Activated CD8-positive, alpha-beta T cell treated with anti-CD3 and anti-CD28 coated beads for 36 hours (primary cell): ENCODE measurements at regions not wholly inside any gene's neighbourhood (a gene's known extent, or its start where the extent isn't known, plus 50 kb on each side); places are given as distances from the start of the nearest gene placed in this dataset.

ENCODE experiments used
- ATAC-seq: fragments of 200-7000 bp; cut with Tn5 transposase; one replicate; pipeline ENCODE4 v1.10.0; 2021; ENCODE audit warnings: mild to moderate bottlenecking, moderate library complexity
- CTCF ChIA-PET: fragments of 350-600 bp; sonication (Branson Sonifier 250); formaldehyde crosslinking; loops from one replicate; lab custom pipeline; 2021; ENCODE audit warnings: antibody characterized with exemption; lab: Charles Lee
- POLR2A ChIA-PET: fragments of 350-600 bp; sonication (Branson Sonifier 250); formaldehyde crosslinking; loops from one replicate; lab custom pipeline; 2021; ENCODE audit warnings: antibody characterized with exemption; lab: Charles Lee
- DNase-seq: peaks from one replicate; pipeline ENCODE4 v3.0.0-alpha.2; 2020
- H3K27ac Mint-ChIP-seq: one replicate; pipeline ENCODE4 v1.8.0; 2021; ENCODE audit warnings: mild to moderate bottlenecking, mixed read lengths
- H3K27me3 Mint-ChIP-seq: one replicate; pipeline ENCODE4 v1.8.0; 2021; ENCODE audit warnings: mixed read lengths
- H3K36me3 Mint-ChIP-seq: one replicate; pipeline ENCODE4 v1.8.0; 2021; ENCODE audit warnings: low read depth, mixed read lengths
- H3K4me1 Mint-ChIP-seq: one replicate; pipeline ENCODE4 v1.8.0; 2021; ENCODE audit warnings: low read depth, mixed read lengths
- H3K4me3 Mint-ChIP-seq: one replicate; pipeline ENCODE4 v1.8.0; 2021; ENCODE audit warnings: mild to moderate bottlenecking, moderate library complexity, mixed read lengths
- H3K9me3 Mint-ChIP-seq: one replicate; pipeline ENCODE4 v1.8.0; 2021; ENCODE audit warnings: mixed read lengths
- intact Hi-C: fragments of 100-400 bp; cut with micrococcal nuclease; formaldehyde crosslinking; loops from one replicate; pipeline ENCODE4 v1.10.0; 2022
- TF ChIP-seq, protein P1 (sequence below): fragments of 200-600 bp; IDR thresholded peaks from one replicate; pipeline ENCODE4 v1.8.0; 2022; ENCODE audit warnings: antibody characterized with exemption, mild to moderate bottlenecking

DNA sequence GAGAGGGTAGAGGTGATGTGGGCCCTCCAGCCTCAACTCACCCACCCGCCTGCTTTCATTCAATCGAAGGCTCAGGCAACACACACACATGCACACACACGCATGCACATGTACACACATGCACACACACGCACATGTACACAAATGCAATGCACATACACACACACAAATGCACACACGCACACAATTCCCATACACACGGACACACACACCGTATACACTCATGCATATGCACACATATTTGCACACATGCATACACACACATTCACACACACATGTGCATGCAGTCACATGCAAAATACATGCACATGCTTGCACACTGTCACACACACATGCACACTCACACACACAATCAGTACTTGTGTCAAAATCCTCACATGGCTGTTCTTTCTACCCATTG lies 55.9 kb upstream of the SPACA7 start:
- intact Hi-C loops = no loop called here

DNA sequence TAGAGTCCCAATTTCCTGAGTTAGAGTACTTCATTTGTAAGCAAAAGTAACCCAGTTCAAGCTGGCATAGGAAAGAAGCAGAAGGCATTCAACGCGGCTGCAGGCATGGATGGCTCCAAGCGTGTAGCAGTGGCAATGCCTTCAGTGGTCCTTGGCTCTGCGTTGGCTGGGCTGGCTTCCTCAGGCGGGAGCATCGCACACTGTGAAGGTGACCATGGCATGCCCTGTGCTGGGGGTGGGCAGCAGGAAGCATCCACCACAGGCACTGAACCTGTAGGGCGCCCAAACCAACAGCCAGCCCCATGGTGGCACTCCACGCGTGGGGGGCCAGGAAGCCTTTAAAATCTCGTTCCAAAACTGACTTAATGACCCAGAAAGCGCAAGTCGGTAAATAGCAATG lies 53.6 kb upstream of the SPACA7 start:
- no peak overlapping the region for H3K4me3 Mint-ChIP-seq
- no peaks in the 10 kb centered on the region for H3K4me1 Mint-ChIP-seq
- no peaks in the 10 kb centered on the region for H3K9me3 Mint-ChIP-seq
- ChIA-PET CTCF (no interaction called here), POLR2A (no interaction called here)
- no peak overlapping the region for H3K27ac Mint-ChIP-seq
- TF ChIP-seq, protein P1, sequence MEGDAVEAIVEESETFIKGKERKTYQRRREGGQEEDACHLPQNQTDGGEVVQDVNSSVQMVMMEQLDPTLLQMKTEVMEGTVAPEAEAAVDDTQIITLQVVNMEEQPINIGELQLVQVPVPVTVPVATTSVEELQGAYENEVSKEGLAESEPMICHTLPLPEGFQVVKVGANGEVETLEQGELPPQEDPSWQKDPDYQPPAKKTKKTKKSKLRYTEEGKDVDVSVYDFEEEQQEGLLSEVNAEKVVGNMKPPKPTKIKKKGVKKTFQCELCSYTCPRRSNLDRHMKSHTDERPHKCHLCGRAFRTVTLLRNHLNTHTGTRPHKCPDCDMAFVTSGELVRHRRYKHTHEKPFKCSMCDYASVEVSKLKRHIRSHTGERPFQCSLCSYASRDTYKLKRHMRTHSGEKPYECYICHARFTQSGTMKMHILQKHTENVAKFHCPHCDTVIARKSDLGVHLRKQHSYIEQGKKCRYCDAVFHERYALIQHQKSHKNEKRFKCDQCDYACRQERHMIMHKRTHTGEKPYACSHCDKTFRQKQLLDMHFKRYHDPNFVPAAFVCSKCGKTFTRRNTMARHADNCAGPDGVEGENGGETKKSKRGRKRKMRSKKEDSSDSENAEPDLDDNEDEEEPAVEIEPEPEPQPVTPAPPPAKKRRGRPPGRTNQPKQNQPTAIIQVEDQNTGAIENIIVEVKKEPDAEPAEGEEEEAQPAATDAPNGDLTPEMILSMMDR = no peak
- DNase-seq (no peak), ATAC-seq (no peak)
- H3K36me3 Mint-ChIP-seq = no peaks in the 10 kb centered on the region
- H3K27me3 Mint-ChIP-seq = peaks cover 2% of the 10 kb centered on the region
- intact Hi-C loops = no loop called here

More for the DNA sequence above, 55.9 kb upstream of the SPACA7 start:
- Mint-ChIP-seq H3K9me3 (no peaks in the 10 kb centered on the region), H3K4me3 (no peak overlapping the region), H3K36me3 (no peaks in the 10 kb centered on the region), H3K27me3 (no peaks in the 10 kb centered on the region), H3K4me1 (no peaks in the 10 kb centered on the region), H3K27ac (no peak overlapping the region)
- ATAC-seq (no peak), DNase-seq (no peak)
- TF ChIP-seq, protein P1 = no peak
- POLR2A ChIA-PET = no interaction called here
- CTCF ChIA-PET = no interaction called here

DNA sequence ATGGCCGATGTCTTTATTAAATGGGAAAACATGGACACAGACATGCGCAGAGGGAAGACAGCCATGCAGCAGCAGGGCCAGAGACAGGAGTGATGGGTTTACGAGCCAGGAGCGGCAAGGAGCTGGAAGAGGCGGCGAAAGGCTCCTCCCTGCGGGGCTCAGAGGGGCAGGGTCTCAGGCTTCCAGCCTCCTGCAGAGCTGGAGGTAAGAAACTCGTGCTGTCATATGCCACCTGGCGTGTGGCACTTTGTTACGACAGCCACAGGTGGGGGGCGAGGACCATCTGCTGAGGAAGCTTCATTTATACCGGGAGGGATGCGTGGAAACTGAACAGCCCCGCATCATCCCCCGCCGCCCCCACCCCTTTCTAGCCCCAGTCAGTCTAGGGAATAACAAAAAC lies 52.0 kb upstream of the SPACA7 start:
- Mint-ChIP-seq H3K9me3 (no peaks in the 10 kb centered on the region), H3K27ac (no peak overlapping the region), H3K36me3 (no peaks in the 10 kb centered on the region), H3K27me3 (peaks cover 4% of the 10 kb centered on the region), H3K4me3 (no peak overlapping the region), H3K4me1 (no peaks in the 10 kb centered on the region)
- CTCF ChIA-PET = no interaction called here
- TF ChIP-seq, protein P1 = no peak
- POLR2A ChIA-PET = no interaction called here
- ATAC-seq (no peak), DNase-seq (no peak)
- intact Hi-C loops = no loop called here

GRCh38 chr13:112325142-112325808 lies 50.9 kb upstream of the SPACA7 start:
- H3K27me3 Mint-ChIP-seq = peaks cover 7% of the 10 kb centered on the region
- POLR2A ChIA-PET = no interaction called here
- no peaks in the 10 kb centered on the region for H3K4me1 Mint-ChIP-seq
- no peak overlapping the region for H3K4me3 Mint-ChIP-seq
- H3K27ac Mint-ChIP-seq = no peak overlapping the region
- CTCF ChIA-PET = no interaction called here
- no peak for DNase-seq
- H3K9me3 Mint-ChIP-seq = no peaks in the 10 kb centered on the region
- intact Hi-C loops = no loop called here
- no peaks in the 10 kb centered on the region for H3K36me3 Mint-ChIP-seq
- ATAC-seq = no peak
- TF ChIP-seq, protein P1 = no peak

- CTCF ChIA-PET = no interaction called here
- TF ChIP-seq, protein P1 = no peak
- intact Hi-C loops = no loop called here
Observed at GRCh38 chr13:112325920-112326645, 50.1 kb upstream of the SPACA7 start.

More at GRCh38 chr13:112325920-112326645, 50.1 kb upstream of the SPACA7 start:
- H3K9me3 Mint-ChIP-seq = no peaks in the 10 kb centered on the region
- H3K4me3 Mint-ChIP-seq = no peak overlapping the region
- H3K27me3 Mint-ChIP-seq = peaks cover 11% of the 10 kb centered on the region
- H3K4me1 Mint-ChIP-seq = no peaks in the 10 kb centered on the region
- POLR2A ChIA-PET = no interaction called here
- no peaks in the 10 kb centered on the region for H3K36me3 Mint-ChIP-seq
- DNase-seq (no peak), ATAC-seq (no peak)
- no peak overlapping the region for H3K27ac Mint-ChIP-seq
